ENCODE measurements at regions not wholly inside any gene's neighbourhood (a gene's known extent, or its start where the extent isn't known, plus 50 kb on each side); places are given as distances from the start of the nearest gene placed in this dataset.

GRCh38 chr1:217079584-217079983, 356.4 kb upstream of the ESRRG start:
- TF ChIP-seq CTCF (IDR thresholded peaks at IDR 0.05) (no peak), POLR2A (IDR thresholded peaks at IDR 0.05) (no peak)

Data from prostate gland (tissue), 2 donors.